ENCODE measurements at regions not wholly inside any gene's neighbourhood (a gene's known extent, or its start where the extent isn't known, plus 50 kb on each side); places are given as distances from the start of the nearest gene placed in this dataset.

GRCh38 chr18:27652480-27653121 lies 467.5 kb upstream of the CHST9 start:
- no peak for DNase-seq (ENCODE audit: low read depth)
- no peak overlapping the region for H3K4me3 ChIP-seq (ENCODE audit: low read depth, low read length)
- no peak for TF ChIP-seq CTCF (conservative IDR thresholded peaks at IDR 0.05; ENCODE audit: low read depth, low read length)

GRCh38 chr18:27649621-27650020 lies 464.5 kb upstream of the CHST9 start:
- TF ChIP-seq CTCF (conservative IDR thresholded peaks at IDR 0.05; ENCODE audit: low read depth, low read length), result no peak

GRCh38 chr18:27645929-27646328 lies 460.8 kb upstream of the CHST9 start:
- no peak overlapping the region for H3K4me3 ChIP-seq (ENCODE audit: low read depth, low read length)
- TF ChIP-seq CTCF (conservative IDR thresholded peaks at IDR 0.05; ENCODE audit: low read depth, low read length), result no peak
- no peak for DNase-seq (ENCODE audit: low read depth)

More at GRCh38 chr18:27649621-27650020, 464.5 kb upstream of the CHST9 start:
- DNase-seq (ENCODE audit: low read depth), result no peak
- H3K4me3 ChIP-seq (ENCODE audit: low read depth, low read length), result no peak overlapping the region

GRCh38 chr18:27636576-27637085 lies 451.5 kb upstream of the CHST9 start:
- no peak for TF ChIP-seq CTCF (conservative IDR thresholded peaks at IDR 0.05; ENCODE audit: low read depth, low read length)
- no peak overlapping the region for H3K4me3 ChIP-seq (ENCODE audit: low read depth, low read length)
- DNase-seq (ENCODE audit: low read depth), result no peak

GRCh38 chr18:27632706-27633105 lies 447.6 kb upstream of the CHST9 start:
- TF ChIP-seq CTCF (conservative IDR thresholded peaks at IDR 0.05; ENCODE audit: low read depth, low read length), result no peak
- DNase-seq (ENCODE audit: low read depth), result no peak
- H3K4me3 ChIP-seq (ENCODE audit: low read depth, low read length), result no peak overlapping the region

GRCh38 chr18:27627927-27628326 lies 442.8 kb upstream of the CHST9 start:
- no peak overlapping the region for H3K4me3 ChIP-seq (ENCODE audit: low read depth, low read length)
- DNase-seq (ENCODE audit: low read depth), result no peak
- no peak for TF ChIP-seq CTCF (conservative IDR thresholded peaks at IDR 0.05; ENCODE audit: low read depth, low read length)

Measured in epithelial cell of proximal tubule (primary cell).